Glutamatergic neuron (in vitro differentiated cells): ENCODE measurements at regions not wholly inside any gene's neighbourhood (a gene's known extent, or its start where the extent isn't known, plus 50 kb on each side); places are given as distances from the start of the nearest gene placed in this dataset.

ENCODE experiments used
- DNase-seq: peaks from one replicate; pipeline ENCODE4 v3.0.0; 2022
- H3K27ac Mint-ChIP-seq: one replicate; pipeline ENCODE4 v1.8.0; 2020; ENCODE audit warnings: mild to moderate bottlenecking, mixed read lengths, inconsistent platforms; ENCODE audit not compliant: unreplicated experiment
- H3K27me3 Mint-ChIP-seq: one replicate; pipeline ENCODE4 v1.8.0; 2020; ENCODE audit warnings: mild to moderate bottlenecking, moderate library complexity, mixed read lengths, inconsistent platforms; ENCODE audit not compliant: unreplicated experiment
- H3K36me3 Mint-ChIP-seq: one replicate; pipeline ENCODE4 v1.8.0; 2020; ENCODE audit warnings: mild to moderate bottlenecking, mixed read lengths, inconsistent platforms; ENCODE audit not compliant: unreplicated experiment
- H3K4me1 Mint-ChIP-seq: one replicate; pipeline ENCODE4 v1.8.0; 2020; ENCODE audit warnings: mild to moderate bottlenecking, low read depth, mixed read lengths, inconsistent platforms; ENCODE audit not compliant: unreplicated experiment
- H3K4me3 Mint-ChIP-seq: one replicate; pipeline ENCODE4 v1.8.0; 2020; ENCODE audit warnings: mild to moderate bottlenecking, mixed read lengths, inconsistent platforms; ENCODE audit not compliant: unreplicated experiment
- H3K9me3 Mint-ChIP-seq: one replicate; pipeline ENCODE4 v1.8.0; 2020; ENCODE audit warnings: mild to moderate bottlenecking, moderate library complexity, mixed read lengths, inconsistent platforms; ENCODE audit not compliant: unreplicated experiment
- CTCF ChIP-seq: fragments of 200-600 bp; sonication (generic); IDR thresholded peaks from one replicate; pipeline ENCODE4 v1.5.0; 2021; ENCODE audit not compliant: partially characterized antibody, unreplicated experiment

GRCh38 chr11:10379871-10380568 is 75.0 kb upstream of the AMPD3 start:
- Mint-ChIP-seq H3K9me3 (no peaks in the 10 kb centered on the region), H3K4me1 (no peaks in the 10 kb centered on the region), H3K27ac (no peak overlapping the region), H3K36me3 (no peaks in the 10 kb centered on the region), H3K4me3 (no peak overlapping the region), H3K27me3 (no peaks in the 10 kb centered on the region)
- TF ChIP-seq CTCF, result no peak
- DNase-seq, result no peak

GRCh38 chr11:10380921-10381320 is 74.1 kb upstream of the AMPD3 start:
- Mint-ChIP-seq H3K36me3 (no peaks in the 10 kb centered on the region), H3K4me1 (no peaks in the 10 kb centered on the region), H3K27me3 (no peaks in the 10 kb centered on the region), H3K4me3 (no peak overlapping the region), H3K9me3 (no peaks in the 10 kb centered on the region), H3K27ac (no peak overlapping the region)
- TF ChIP-seq CTCF, result no peak
- no peak for DNase-seq

GRCh38 chr11:10381736-10382135 is 73.3 kb upstream of the AMPD3 start:
- Mint-ChIP-seq H3K4me1 (no peaks in the 10 kb centered on the region), H3K27me3 (no peaks in the 10 kb centered on the region), H3K4me3 (no peak overlapping the region), H3K36me3 (no peaks in the 10 kb centered on the region), H3K27ac (no peak overlapping the region), H3K9me3 (no peaks in the 10 kb centered on the region)
- no peak for TF ChIP-seq CTCF
- DNase-seq, result no peak

GRCh38 chr11:10382518-10382917 is 72.5 kb upstream of the AMPD3 start:
- Mint-ChIP-seq H3K27me3 (no peaks in the 10 kb centered on the region), H3K27ac (no peak overlapping the region), H3K36me3 (no peaks in the 10 kb centered on the region), H3K4me3 (no peak overlapping the region), H3K9me3 (no peaks in the 10 kb centered on the region), H3K4me1 (no peaks in the 10 kb centered on the region)
- no peak for TF ChIP-seq CTCF
- DNase-seq, result no peak

GRCh38 chr11:10385696-10386095 is 69.4 kb upstream of the AMPD3 start:
- Mint-ChIP-seq H3K9me3 (no peaks in the 10 kb centered on the region), H3K4me1 (no peaks in the 10 kb centered on the region), H3K27me3 (peaks cover 2% of the 10 kb centered on the region), H3K4me3 (no peak overlapping the region), H3K27ac (no peak overlapping the region), H3K36me3 (peaks cover 4% of the 10 kb centered on the region)
- DNase-seq, result no peak
- TF ChIP-seq CTCF, result no peak
